ENCODE measurements at regions not wholly inside any gene's neighbourhood (a gene's known extent, or its start where the extent isn't known, plus 50 kb on each side); places are given as distances from the start of the nearest gene placed in this dataset.

GRCh38 chr13:106129273-106129672, 406.2 kb downstream of the EFNB2 start:
- Histone ChIP-seq H3K4me3 (no peak overlapping the region), H3K27me3 (no peaks in the 10 kb centered on the region), H3K4me1 (no peaks in the 10 kb centered on the region), H3K36me3 (no peaks in the 10 kb centered on the region), H3K27ac (no peak overlapping the region), H3K9me3 (no peaks in the 10 kb centered on the region)
- intact Hi-C loops (cut with DNase I) = no loop called here
- no peak for DNase-seq (ENCODE audit: extremely low spot score in 2 of 2)
- TF ChIP-seq POLR2AphosphoS5 (IDR thresholded peaks at IDR 0.05; ENCODE audit: insufficient read depth in 1 of 2, low read depth in 1 of 2) = no peak

- no peaks in the 10 kb centered on the region for H3K27me3 ChIP-seq
- intact Hi-C loops (cut with DNase I) = no loop called here
- TF ChIP-seq CTCF (IDR thresholded peaks at IDR 0.05) = no peak
- TF ChIP-seq POLR2A (IDR thresholded peaks at IDR 0.05) = no peak
- TF ChIP-seq POLR2AphosphoS5 (IDR thresholded peaks at IDR 0.05; ENCODE audit: insufficient read depth in 1 of 2, low read depth in 1 of 2) = no peak
- no peaks in the 10 kb centered on the region for H3K36me3 ChIP-seq
- peaks cover 1% of the 10 kb centered on the region for H3K4me1 ChIP-seq
- H3K9me3 ChIP-seq = no peaks in the 10 kb centered on the region
- no peak overlapping the region for H3K4me3 ChIP-seq
- no peak for DNase-seq (ENCODE audit: extremely low spot score in 2 of 2)
- H3K27ac ChIP-seq = no peak overlapping the region
Measured at GRCh38 chr13:106122234-106122633, 413.2 kb downstream of the EFNB2 start.

GRCh38 chr13:106121173-106121754, 414.2 kb downstream of the EFNB2 start:
- intact Hi-C loops (cut with DNase I) = no loop called here
- no peak overlapping the region for H3K27ac ChIP-seq
- DNase-seq (ENCODE audit: extremely low spot score in 2 of 2) = no peak
- no peaks in the 10 kb centered on the region for H3K9me3 ChIP-seq
- TF ChIP-seq CTCF (IDR thresholded peaks at IDR 0.05) (no peak), POLR2AphosphoS5 (IDR thresholded peaks at IDR 0.05; ENCODE audit: insufficient read depth in 1 of 2, low read depth in 1 of 2) (no peak), POLR2A (IDR thresholded peaks at IDR 0.05) (no peak)
- peaks cover 9% of the 10 kb centered on the region for H3K4me1 ChIP-seq
- no peaks in the 10 kb centered on the region for H3K27me3 ChIP-seq
- H3K4me3 ChIP-seq = no peak overlapping the region
- no peaks in the 10 kb centered on the region for H3K36me3 ChIP-seq

GRCh38 chr13:106118996-106119395, 416.5 kb downstream of the EFNB2 start:
- DNase-seq (ENCODE audit: extremely low spot score in 2 of 2) = no peak
- Histone ChIP-seq H3K36me3 (no peaks in the 10 kb centered on the region), H3K27ac (no peak overlapping the region), H3K9me3 (no peaks in the 10 kb centered on the region), H3K27me3 (no peaks in the 10 kb centered on the region), H3K4me1 (peaks cover 9% of the 10 kb centered on the region), H3K4me3 (no peak overlapping the region)
- intact Hi-C loops (cut with DNase I) = no loop called here
- TF ChIP-seq POLR2A (IDR thresholded peaks at IDR 0.05) = no peak
- no peak for TF ChIP-seq CTCF (IDR thresholded peaks at IDR 0.05)
- no peak for TF ChIP-seq POLR2AphosphoS5 (IDR thresholded peaks at IDR 0.05; ENCODE audit: insufficient read depth in 1 of 2, low read depth in 1 of 2)

- no peak overlapping the region for H3K27ac ChIP-seq
- H3K4me3 ChIP-seq = no peak overlapping the region
- TF ChIP-seq POLR2AphosphoS5 (IDR thresholded peaks at IDR 0.05; ENCODE audit: insufficient read depth in 1 of 2, low read depth in 1 of 2) = no peak
- no peak for TF ChIP-seq POLR2A (IDR thresholded peaks at IDR 0.05)
- TF ChIP-seq CTCF (IDR thresholded peaks at IDR 0.05) = no peak
- no peaks in the 10 kb centered on the region for H3K9me3 ChIP-seq
- no peak for DNase-seq (ENCODE audit: extremely low spot score in 2 of 2)
- intact Hi-C loops (cut with DNase I) = no loop called here
- H3K27me3 ChIP-seq = no peaks in the 10 kb centered on the region
- no peaks in the 10 kb centered on the region for H3K36me3 ChIP-seq
- peaks cover 9% of the 10 kb centered on the region for H3K4me1 ChIP-seq
Measured at GRCh38 chr13:106118050-106118449, 417.4 kb downstream of the EFNB2 start.

Measured in vagina (tissue), 2 donors.